H1 (cell line): ENCODE measurements at regions not wholly inside any gene's neighbourhood (a gene's known extent, or its start where the extent isn't known, plus 50 kb on each side); places are given as distances from the start of the nearest gene placed in this dataset.
A peak's percentile ranks its signal among the peaks of the same experiment; 100 is the strongest.

Source experiments
- CTCF ChIA-PET: fragments of 300-600 bp; sonication (Branson Sonifier 250); formaldehyde crosslinking; loops from one replicate; lab custom pipeline; 2021; ENCODE audit not compliant: partially characterized antibody; lab: Charles Lee
- POLR2A ChIA-PET: fragments of 300-600 bp; sonication (Branson Sonifier 250); formaldehyde crosslinking; loops from one replicate; lab custom pipeline; 2021; ENCODE audit warnings: inconsistent platforms; ENCODE audit not compliant: partially characterized antibody; lab: Charles Lee
- DNase-seq, 2 experiments: peaks; one replicate each; pipeline versions ENCODE4 v3.0.0 to v3.0.0-alpha.2; 2010 to 2022; ENCODE audit warnings: low spot score in 2 of 2, low read depth in 1 of 2, mixed read lengths in 1 of 2
- FAIRE-seq: peaks from 2 replicates; lab custom pipeline; 2011; peaks lifted over from hg19 to GRCh38; lab: Jason Lieb, UNC
- H2AFZ ChIP-seq: 2 replicates; pipeline ENCODE4 v1.8.1; 2012; ENCODE audit warnings: low read length, inconsistent platforms
- H2AK5ac ChIP-seq: 2 replicates; pipeline ENCODE4 v1.6.1; 2013; ENCODE audit warnings: low read depth, low read length
- H2BK120ac ChIP-seq: replicated peaks from 2 replicates; pipeline ENCODE3; 2013; ENCODE audit warnings: low read depth, low read length, inconsistent platforms
- H2BK12ac ChIP-seq: 2 replicates; pipeline ENCODE4 v1.6.1; 2013; ENCODE audit warnings: low read depth, low read length
- H2BK15ac ChIP-seq: 2 replicates; pipeline ENCODE4 v1.6.1; 2013; ENCODE audit warnings: low read length
- H2BK20ac ChIP-seq: 2 replicates; pipeline ENCODE4 v1.6.1; 2013; ENCODE audit warnings: low read length
- H2BK5ac ChIP-seq: 2 replicates; pipeline ENCODE4 v1.6.1; 2013; ENCODE audit warnings: low read depth, low read length
- H3K14ac ChIP-seq: 2 replicates; pipeline ENCODE4 v1.6.1; 2013; ENCODE audit warnings: inconsistent platforms; ENCODE audit not compliant: insufficient read length
- H3K18ac ChIP-seq: 2 replicates; pipeline ENCODE4 v1.6.1; 2013; ENCODE audit warnings: low read length; ENCODE audit errors: extremely low read depth
- H3K23ac ChIP-seq: 2 replicates; pipeline ENCODE4 v1.6.1; 2013; ENCODE audit warnings: inconsistent platforms; ENCODE audit not compliant: insufficient read length
- H3K23me2 ChIP-seq: 2 replicates; pipeline ENCODE4 v1.6.1; 2013; ENCODE audit warnings: low read depth, low read length
- H3K27ac ChIP-seq: 2 replicates; pipeline ENCODE4 v1.6.1; 2011; ENCODE audit warnings: low read depth, low read length, inconsistent platforms
- H3K27me3 ChIP-seq, 4 experiments: replicated peaks in 1 of 4; 1 replicate in 1 of 4; 2 replicates in 3 of 4; pipeline versions ENCODE4 v1.6.1 to v1.8.1; 2011 to 2013; ENCODE audit warnings: low read length in 3 of 4, mild to moderate bottlenecking in 3 of 4, inconsistent platforms in 2 of 4, mixed read lengths in 2 of 4, moderate library complexity in 1 of 4; ENCODE audit not compliant: control insufficient read depth in 3 of 4, insufficient read depth in 3 of 4; ENCODE audit errors: extremely low read depth in 1 of 4
- H3K36me3 ChIP-seq, 4 experiments: 2 replicates each; pipeline versions ENCODE4 v1.6.1 to v1.8.1; 2011 to 2013; ENCODE audit warnings: mild to moderate bottlenecking in 4 of 4, low read length in 3 of 4, moderate library complexity in 2 of 4, control low read depth in 1 of 4, inconsistent platforms in 1 of 4; ENCODE audit not compliant: insufficient read depth in 4 of 4, control insufficient read depth in 2 of 4
- H3K4ac ChIP-seq: replicated peaks from 2 replicates; pipeline ENCODE3; 2013; ENCODE audit warnings: low read length, low read depth, mixed read lengths, inconsistent platforms; ENCODE audit not compliant: insufficient read length
- H3K4me1 ChIP-seq, 4 experiments: replicated peaks in 1 of 4; 1 replicate in 1 of 4; 2 replicates in 3 of 4; pipeline versions ENCODE4 v1.6.1 to v1.8.1; 2011 to 2013; ENCODE audit warnings: low read length in 3 of 4, inconsistent platforms in 2 of 4, mixed read lengths in 1 of 4; ENCODE audit not compliant: insufficient read depth in 4 of 4, control insufficient read depth in 3 of 4
- H3K4me2 ChIP-seq, 2 experiments: 2 replicates each; pipeline versions ENCODE4 v1.6.1 to v1.8.1; 2011 to 2013; ENCODE audit warnings: low read depth in 2 of 2, low read length in 2 of 2, control low read depth in 1 of 2, inconsistent platforms in 1 of 2, mild to moderate bottlenecking in 1 of 2; ENCODE audit not compliant: insufficient read depth in 1 of 2
- H3K4me3 ChIP-seq, 4 experiments: fragments of 200-600, 300-600 bp in 1 of 4; sonication (generic), shearing (Covaris generic), sonication (Bioruptor Twin) in 1 of 4; 2 replicates each; pipeline versions ENCODE4 v1.5.1 to v1.8.1; 2011 to 2016; ENCODE audit warnings: low read length in 4 of 4, low read depth in 3 of 4, control low read depth in 2 of 4, inconsistent platforms in 2 of 4, mild to moderate bottlenecking in 2 of 4, mixed read lengths in 1 of 4, moderate library complexity in 1 of 4; ENCODE audit not compliant: insufficient read depth in 2 of 4; ENCODE audit errors: extremely low read depth in 1 of 4
- H3K56ac ChIP-seq: replicated peaks from 2 replicates; pipeline ENCODE3; 2013; ENCODE audit warnings: low read depth, mild to moderate bottlenecking, mixed read lengths, low read length, inconsistent platforms; ENCODE audit not compliant: insufficient read length
- H3K79me1 ChIP-seq: 2 replicates; pipeline ENCODE4 v1.6.1; 2013; ENCODE audit warnings: low read depth, low read length, control low read depth
- H3K79me2 ChIP-seq, 2 experiments: 2 replicates each; pipeline versions ENCODE4 v1.6.1 to v1.8.1; 2012 to 2013; ENCODE audit warnings: low read length in 2 of 2, mild to moderate bottlenecking in 2 of 2, inconsistent platforms in 1 of 2; ENCODE audit not compliant: insufficient read depth in 2 of 2, control insufficient read depth in 1 of 2
- H3K9ac ChIP-seq, 4 experiments: replicated peaks in 1 of 4; 1 replicate in 1 of 4; 2 replicates in 3 of 4; pipeline versions ENCODE4 v1.6.1 to v1.8.1; 2011 to 2013; ENCODE audit warnings: low read depth in 3 of 4, low read length in 3 of 4, control low read depth in 2 of 4, mild to moderate bottlenecking in 2 of 4, moderate library complexity in 2 of 4, inconsistent platforms in 1 of 4; ENCODE audit errors: extremely low read depth in 1 of 4
- H3K9me3 ChIP-seq, 2 experiments: 2 replicates each; pipeline versions ENCODE4 v1.6.1 to v1.8.1; 2012 to 2013; ENCODE audit warnings: mild to moderate bottlenecking in 2 of 2, moderate library complexity in 2 of 2, control low read depth in 1 of 2, inconsistent platforms in 1 of 2, low read depth in 1 of 2, low read length in 1 of 2, mixed read lengths in 1 of 2; ENCODE audit not compliant: insufficient read depth in 2 of 2
- H4K20me1 ChIP-seq, 2 experiments: replicated peaks in 1 of 2; 2 replicates each; pipeline versions ENCODE3 to v1.8.1; 2011 to 2013; ENCODE audit warnings: inconsistent platforms in 2 of 2, low read length in 2 of 2, mild to moderate bottlenecking in 1 of 2; ENCODE audit not compliant: insufficient read depth in 2 of 2, control insufficient read depth in 1 of 2
- H4K5ac ChIP-seq: 2 replicates; pipeline ENCODE4 v1.6.1; 2013; ENCODE audit warnings: low read length, low read depth, mixed read lengths, inconsistent platforms; ENCODE audit not compliant: insufficient read length
- H4K8ac ChIP-seq: 2 replicates; pipeline ENCODE4 v1.8.0; 2013; ENCODE audit warnings: mild to moderate bottlenecking, moderate library complexity, low read length, inconsistent platforms; ENCODE audit not compliant: insufficient read depth; ENCODE audit errors: extremely low read depth
- H4K91ac ChIP-seq: replicated peaks from 2 replicates; pipeline ENCODE3; 2013; ENCODE audit warnings: low read length, mixed read lengths, inconsistent platforms; ENCODE audit not compliant: insufficient read length
- BACH1 ChIP-seq: IDR thresholded peaks from 2 replicates; pipeline ENCODE4 v1.6.1; 2012; ENCODE audit warnings: low read length, improper control_type of control experiment
- BCL11A ChIP-seq, 2 experiments: IDR thresholded peaks; one replicate each; pipeline ENCODE4 v1.6.1; 2011; ENCODE audit warnings: low read depth in 2 of 2, low read length in 2 of 2, mild to moderate bottlenecking in 2 of 2
- CTCF ChIP-seq, 3 experiments: IDR thresholded peaks; 1 replicate in 2 of 3; 2 replicates in 1 of 3; pipeline versions ENCODE4 v1.5.1 to v1.6.1; 2011; ENCODE audit warnings: low read length in 3 of 3, mild to moderate bottlenecking in 3 of 3, inconsistent platforms in 2 of 3, low read depth in 1 of 3, moderate library complexity in 1 of 3; ENCODE audit not compliant: insufficient read depth in 1 of 3; ENCODE audit errors: control extremely low read depth in 1 of 3
- EGR1 ChIP-seq: IDR thresholded peaks from 2 replicates; pipeline ENCODE4 v1.6.1; 2011; ENCODE audit warnings: low read depth, low read length, borderline replicate concordance
- GABPA ChIP-seq: IDR thresholded peaks from 2 replicates; pipeline ENCODE4 v1.6.1; 2011; ENCODE audit warnings: mild to moderate bottlenecking, low read length, moderate library complexity, borderline replicate concordance; ENCODE audit not compliant: insufficient read depth
- RXRA ChIP-seq: IDR thresholded peaks from 2 replicates; pipeline ENCODE4 v1.6.1; 2011; ENCODE audit warnings: low read depth, mild to moderate bottlenecking, low read length, moderate library complexity; ENCODE audit not compliant: insufficient read depth
- SP1 ChIP-seq: IDR thresholded peaks from 2 replicates; pipeline ENCODE4 v1.6.1; 2011; ENCODE audit warnings: low read depth, low read length
- SP2 ChIP-seq: IDR thresholded peaks from 2 replicates; pipeline ENCODE4 v1.6.1; 2012; ENCODE audit warnings: mild to moderate bottlenecking, low read length, inconsistent platforms
- SP4 ChIP-seq: IDR thresholded peaks from 2 replicates; pipeline ENCODE4 v1.6.1; 2012; ENCODE audit warnings: low read length, inconsistent platforms
- TAF1 ChIP-seq: IDR thresholded peaks from 2 replicates; pipeline ENCODE4 v1.6.1; 2011; ENCODE audit warnings: mild to moderate bottlenecking, low read depth, low read length
- TBP ChIP-seq: IDR thresholded peaks from 2 replicates; pipeline ENCODE4 v1.6.1; 2011; ENCODE audit warnings: low read depth, low read length, improper control_type of control experiment
- TCF12 ChIP-seq: IDR thresholded peaks from 2 replicates; pipeline ENCODE4 v1.6.1; 2011; ENCODE audit warnings: low read depth, mild to moderate bottlenecking, low read length
- TEAD4 ChIP-seq: IDR thresholded peaks from 2 replicates; pipeline ENCODE4 v1.6.1; 2012; ENCODE audit warnings: low read depth, low read length, inconsistent platforms, mixed read lengths
- WGBS, 2 experiments: shearing (Covaris generic) in 1 of 2; methylation state at CpG; one replicate each; pipeline versions ENCODE4 v1.1.6 to v1.1.7; 2013 to 2015; ENCODE audit warnings: low lambda C conversion rate in 2 of 2, mixed read lengths in 2 of 2, inconsistent platforms in 1 of 2, low coverage in 1 of 2, missing lambda C conversion rate in 1 of 2; ENCODE audit not compliant: insufficient replicate concordance in 2 of 2, insufficient coverage in 1 of 2, insufficient read length in 1 of 2; ENCODE audit errors: extremely low coverage in 1 of 2, missing lambda C conversion rate in 1 of 2; 5-methylcytosine and 5-hydroxymethylcytosine counted together

- no peak overlapping the region for H3K27ac ChIP-seq
- CTCF ChIA-PET: interaction anchor here (1.2 kb wide), 1 partner anchor 21 kb away, joined by 3 read pairs; no protein-coding TSS in a partner anchor
- POLR2A ChIA-PET: no interaction called here
- no peak for TF ChIP-seq GABPA
- TF ChIP-seq TEAD4: no peak
- TF ChIP-seq SP4: no peak
- TF ChIP-seq SP2: no peak
- no peak for TF ChIP-seq SP1
- TF ChIP-seq BACH1: no peak
- no peak for TF ChIP-seq RXRA
- no peak for TF ChIP-seq TAF1
- no peak for TF ChIP-seq CTCF (IDR thresholded peaks at IDR 0.05; ENCODE audit: control extremely low read depth in 1 of 3, insufficient read depth in 1 of 3, low read depth in 1 of 3, low read length in 3 of 3)
- TF ChIP-seq TCF12: no peak
- no peak for TF ChIP-seq BCL11A (IDR thresholded peaks at IDR 0.05; ENCODE audit: low read depth in 2 of 2, low read length in 2 of 2)
- no peak for TF ChIP-seq TBP
- TF ChIP-seq EGR1: no peak
Measured at GRCh38 chr7:28893888-28894287, 64.2 kb downstream of the TRIL start.

More at GRCh38 chr7:28893888-28894287, 64.2 kb downstream of the TRIL start:
- H2BK12ac ChIP-seq: no peak overlapping the region
- peak overlapping the region; percentile 60 for H2BK120ac ChIP-seq
- no peak overlapping the region for H3K23ac ChIP-seq
- no peak overlapping the region for H2AK5ac ChIP-seq
- H3K79me1 ChIP-seq: no peaks in the 10 kb centered on the region
- WGBS, 2 experiments: 89% methylated on average over 6 of the region's 6 CpGs; no CpG with 5 or more reads in 1 of the 2 experiments
- H3K14ac ChIP-seq: no peak overlapping the region
- no peak overlapping the region for H3K4ac ChIP-seq
- no peak overlapping the region for H3K4me3 ChIP-seq
- H4K91ac ChIP-seq: no peak overlapping the region
- H3K4me1 ChIP-seq: peaks cover 3 to 8% (median 6%) of the 10 kb centered on the region in 4 experiments
- peak overlapping the region; percentile 33; the same call in 1 of the 2 replicates for H2BK15ac ChIP-seq
- H3K9me3 ChIP-seq: no peaks in the 10 kb centered on the region
- no peaks in the 10 kb centered on the region for H4K20me1 ChIP-seq
- H4K5ac ChIP-seq: no peak overlapping the region
- H3K79me2 ChIP-seq: no peaks in the 10 kb centered on the region
- H4K8ac ChIP-seq: no peak overlapping the region
- peak overlapping the region; percentile 43; the same call in 1 of the 2 replicates for H2AFZ ChIP-seq
- H3K56ac ChIP-seq: no peak overlapping the region
- no peak overlapping the region for H3K18ac ChIP-seq
- H3K23me2 ChIP-seq: no peaks in the 10 kb centered on the region
- FAIRE-seq (no peak), DNase-seq (no peak)
- no peaks in the 10 kb centered on the region for H3K36me3 ChIP-seq
- H2BK20ac ChIP-seq: peak overlapping the region; percentile 50; the same call in 1 of the 2 replicates
- no peak overlapping the region for H3K9ac ChIP-seq
- no peak overlapping the region for H2BK5ac ChIP-seq
- no peaks in the 10 kb centered on the region for H3K27me3 ChIP-seq
- no peak overlapping the region for H3K4me2 ChIP-seq
